Mesenchymal stem cell (in vitro differentiated cells and primary cell): ENCODE measurements at regions not wholly inside any gene's neighbourhood (a gene's known extent, or its start where the extent isn't known, plus 50 kb on each side); places are given as distances from the start of the nearest gene placed in this dataset.

Source experiments
- DNase-seq: peaks from one replicate; pipeline ENCODE4 v3.0.0-alpha.2; 2013
- H2AFZ ChIP-seq: one replicate; pipeline ENCODE4 v1.6.1; 2013; ENCODE audit warnings: low read depth, mild to moderate bottlenecking, control low read depth, inconsistent platforms, low read length, moderate library complexity
- H2AK5ac ChIP-seq: 2 replicates; pipeline ENCODE4 v1.6.1; 2013; ENCODE audit warnings: low read length, moderate library complexity, mild to moderate bottlenecking, inconsistent platforms; ENCODE audit not compliant: severe bottlenecking
- H2BK120ac ChIP-seq: one replicate; pipeline ENCODE4 v1.6.1; 2013; ENCODE audit warnings: low read depth, mild to moderate bottlenecking, inconsistent platforms, low read length, moderate library complexity
- H2BK12ac ChIP-seq, 2 experiments: one replicate each; pipeline ENCODE4 v1.6.1; 2013; ENCODE audit warnings: inconsistent platforms in 2 of 2, low read length in 2 of 2, mild to moderate bottlenecking in 2 of 2, moderate library complexity in 2 of 2, control low read depth in 1 of 2
- H2BK15ac ChIP-seq: one replicate; pipeline ENCODE4 v1.6.1; 2013; ENCODE audit warnings: mild to moderate bottlenecking, low read depth, inconsistent platforms; ENCODE audit not compliant: poor library complexity, severe bottlenecking
- H2BK5ac ChIP-seq: 2 replicates; pipeline ENCODE4 v1.6.1; 2013; ENCODE audit warnings: low read depth, mild to moderate bottlenecking, low read length, control low read depth, inconsistent platforms; ENCODE audit not compliant: poor library complexity, severe bottlenecking
- H3K14ac ChIP-seq, 2 experiments: one replicate each; pipeline ENCODE4 v1.6.1; 2013; ENCODE audit warnings: inconsistent platforms in 2 of 2, low read length in 2 of 2, control low read depth in 1 of 2, mild to moderate bottlenecking in 1 of 2, moderate library complexity in 1 of 2
- H3K18ac ChIP-seq, 2 experiments: one replicate each; pipeline ENCODE4 v1.6.1; 2013; ENCODE audit warnings: inconsistent platforms in 2 of 2, low read length in 2 of 2, control low read depth in 1 of 2, low read depth in 1 of 2, mild to moderate bottlenecking in 1 of 2
- H3K23ac ChIP-seq, 2 experiments: one replicate each; pipeline ENCODE4 v1.6.1; 2013; ENCODE audit warnings: inconsistent platforms in 2 of 2, low read length in 2 of 2, mild to moderate bottlenecking in 2 of 2, moderate library complexity in 2 of 2, control low read depth in 1 of 2
- H3K27ac ChIP-seq: 2 replicates; pipeline ENCODE4 v1.5.1; 2013; ENCODE audit warnings: mild to moderate bottlenecking, moderate library complexity, low read length, control low read depth, inconsistent platforms; ENCODE audit not compliant: poor library complexity, severe bottlenecking
- H3K27me3 ChIP-seq, 2 experiments: 2 replicates each; pipeline versions ENCODE4 v1.6.1 to v1.7.0; 2013; ENCODE audit warnings: low read length in 2 of 2, mild to moderate bottlenecking in 2 of 2, moderate library complexity in 2 of 2, control low read depth in 1 of 2, inconsistent platforms in 1 of 2; ENCODE audit not compliant: control insufficient read depth in 1 of 2, insufficient read depth in 1 of 2
- H3K36me3 ChIP-seq, 2 experiments: 2 replicates each; pipeline versions ENCODE4 v1.6.1 to v1.7.0; 2013; ENCODE audit warnings: low read length in 2 of 2, control low read depth in 1 of 2, inconsistent platforms in 1 of 2, low read depth in 1 of 2, mild to moderate bottlenecking in 1 of 2; ENCODE audit not compliant: insufficient read depth in 2 of 2, control insufficient read depth in 1 of 2
- H3K4ac ChIP-seq, 2 experiments: one replicate each; pipeline ENCODE4 v1.6.1; 2013; ENCODE audit warnings: inconsistent platforms in 2 of 2, low read length in 2 of 2, mild to moderate bottlenecking in 2 of 2, moderate library complexity in 2 of 2, control low read depth in 1 of 2, low read depth in 1 of 2
- H3K4me1 ChIP-seq: 2 replicates; pipeline ENCODE4 v1.6.1; 2013; ENCODE audit warnings: low read depth, low read length, control low read depth; ENCODE audit not compliant: control insufficient read depth, insufficient read depth
- H3K4me2 ChIP-seq: 2 replicates; pipeline ENCODE4 v1.6.1; 2013; ENCODE audit warnings: low read length, mild to moderate bottlenecking, inconsistent platforms; ENCODE audit not compliant: poor library complexity, severe bottlenecking
- H3K4me3 ChIP-seq, 2 experiments: 2 replicates each; pipeline versions ENCODE4 v1.5.1 to v1.7.0; 2013; ENCODE audit warnings: low read length in 2 of 2, mild to moderate bottlenecking in 2 of 2, control low read depth in 1 of 2, low read depth in 1 of 2; ENCODE audit not compliant: insufficient read depth in 1 of 2
- H3K79me1 ChIP-seq: replicated peaks from 2 replicates; pipeline ENCODE4 v1.6.1; 2013; ENCODE audit warnings: mild to moderate bottlenecking, control low read depth, low read length, inconsistent platforms; ENCODE audit not compliant: poor library complexity, severe bottlenecking
- H3K9ac ChIP-seq: 2 replicates; pipeline ENCODE4 v1.7.0; 2013; ENCODE audit warnings: mild to moderate bottlenecking, low read length, moderate library complexity
- H3K9me3 ChIP-seq: 2 replicates; pipeline ENCODE4 v1.7.0; 2013; ENCODE audit warnings: mild to moderate bottlenecking, low read length; ENCODE audit not compliant: control insufficient read depth
- H4K8ac ChIP-seq: one replicate; pipeline ENCODE4 v1.6.1; 2013; ENCODE audit warnings: inconsistent platforms, mild to moderate bottlenecking, low read length, moderate library complexity
- H4K91ac ChIP-seq: one replicate; pipeline ENCODE4 v1.6.1; 2013; ENCODE audit warnings: mild to moderate bottlenecking, low read length, inconsistent platforms
- WGBS: methylation state at CpG from one replicate; pipeline ENCODE4 v1.1.7; 2013; ENCODE audit warnings: mixed read lengths; 5-methylcytosine and 5-hydroxymethylcytosine counted together

GRCh38 chr14:21940887-21941856 lies 267.6 kb upstream of the OR4E1 start:
- Histone ChIP-seq H3K4me3 (no peak overlapping the region), H3K14ac (no peak overlapping the region), H2AFZ (no peak overlapping the region)

GRCh38 chr14:21939836-21940235 lies 266.2 kb upstream of the OR4E1 start:
- Histone ChIP-seq H3K4me1 (no peaks in the 10 kb centered on the region), H3K4me3 (no peak overlapping the region), H2BK15ac (no peak overlapping the region), H2BK5ac (no peak overlapping the region), H2BK12ac (no peak overlapping the region), H4K91ac (no peak overlapping the region), H2BK120ac (no peak overlapping the region), H3K36me3 (no peaks in the 10 kb centered on the region), H3K14ac (no peak overlapping the region), H3K27ac (no peak overlapping the region), H3K4me2 (no peak overlapping the region), H3K79me1 (no peaks in the 10 kb centered on the region), H3K18ac (no peak overlapping the region), H3K23ac (no peak overlapping the region), H3K9ac (no peak overlapping the region), H2AK5ac (no peak overlapping the region), H3K27me3 (no peaks in the 10 kb centered on the region), H3K9me3 (no peaks in the 10 kb centered on the region), H2AFZ (no peak overlapping the region), H3K4ac (no peak overlapping the region), H4K8ac (no peak overlapping the region)
- no CpG with 5 or more reads among the region's 1 CpG for WGBS
- no peak for DNase-seq

More at GRCh38 chr14:21940887-21941856, 267.6 kb upstream of the OR4E1 start:
- no peaks in the 10 kb centered on the region for H3K36me3 ChIP-seq
- H3K4ac ChIP-seq: no peak overlapping the region
- no peaks in the 10 kb centered on the region for H3K79me1 ChIP-seq
- no peak overlapping the region for H4K91ac ChIP-seq
- WGBS: 67% methylated on average over 7 of the region's 7 CpGs
- H3K4me2 ChIP-seq: no peak overlapping the region
- no peak overlapping the region for H3K9ac ChIP-seq
- no peak overlapping the region for H2BK12ac ChIP-seq
- no peak overlapping the region for H2BK15ac ChIP-seq
- no peak overlapping the region for H2AK5ac ChIP-seq
- H4K8ac ChIP-seq: no peak overlapping the region
- no peak overlapping the region for H3K23ac ChIP-seq
- H3K27ac ChIP-seq: no peak overlapping the region
- no peak overlapping the region for H2BK5ac ChIP-seq
- no peaks in the 10 kb centered on the region for H3K27me3 ChIP-seq
- no peak overlapping the region for H2BK120ac ChIP-seq
- no peaks in the 10 kb centered on the region for H3K9me3 ChIP-seq
- no peaks in the 10 kb centered on the region for H3K4me1 ChIP-seq
- H3K18ac ChIP-seq: no peak overlapping the region
- DNase-seq: peak; percentile 11

- H3K4me3 ChIP-seq: no peak overlapping the region
- H2BK15ac ChIP-seq: no peak overlapping the region
- H3K9me3 ChIP-seq: no peaks in the 10 kb centered on the region
- no peak for DNase-seq
- H4K8ac ChIP-seq: no peak overlapping the region
- no peaks in the 10 kb centered on the region for H3K4me1 ChIP-seq
- no peak overlapping the region for H3K4ac ChIP-seq
- no peak overlapping the region for H3K4me2 ChIP-seq
- no peak overlapping the region for H2BK5ac ChIP-seq
- H3K14ac ChIP-seq: no peak overlapping the region
- H2BK12ac ChIP-seq: no peak overlapping the region
- no peak overlapping the region for H3K9ac ChIP-seq
- H3K23ac ChIP-seq: no peak overlapping the region
- no peaks in the 10 kb centered on the region for H3K27me3 ChIP-seq
- no peak overlapping the region for H2BK120ac ChIP-seq
- no peak overlapping the region for H4K91ac ChIP-seq
- no peak overlapping the region for H3K27ac ChIP-seq
- no peaks in the 10 kb centered on the region for H3K79me1 ChIP-seq
- no peaks in the 10 kb centered on the region for H3K36me3 ChIP-seq
- H2AK5ac ChIP-seq: no peak overlapping the region
- no peak overlapping the region for H3K18ac ChIP-seq
- H2AFZ ChIP-seq: no peak overlapping the region
- WGBS: 69% methylated on average over 1 of the region's 2 CpGs
Measured at GRCh38 chr14:21937996-21938395, 264.4 kb upstream of the OR4E1 start.

- no peaks in the 10 kb centered on the region for H3K4me1 ChIP-seq
- H4K91ac ChIP-seq: no peak overlapping the region
- no peak overlapping the region for H3K4me2 ChIP-seq
- no peaks in the 10 kb centered on the region for H3K36me3 ChIP-seq
- H3K27ac ChIP-seq: no peak overlapping the region
- no peaks in the 10 kb centered on the region for H3K79me1 ChIP-seq
- no peak overlapping the region for H4K8ac ChIP-seq
- WGBS: no CpG with 5 or more reads among the region's 1 CpG
- no peak overlapping the region for H2AFZ ChIP-seq
- H3K4me3 ChIP-seq: no peak overlapping the region
- no peak overlapping the region for H3K18ac ChIP-seq
- no peak overlapping the region for H2BK12ac ChIP-seq
- no peak overlapping the region for H3K9ac ChIP-seq
- no peak overlapping the region for H3K23ac ChIP-seq
- H3K27me3 ChIP-seq: no peaks in the 10 kb centered on the region
- H2BK5ac ChIP-seq: no peak overlapping the region
- H3K14ac ChIP-seq: no peak overlapping the region
- DNase-seq: no peak
- H3K4ac ChIP-seq: no peak overlapping the region
- H2AK5ac ChIP-seq: no peak overlapping the region
- H3K9me3 ChIP-seq: no peaks in the 10 kb centered on the region
- H2BK15ac ChIP-seq: no peak overlapping the region
- H2BK120ac ChIP-seq: no peak overlapping the region
Measured at GRCh38 chr14:21933681-21934080, 260.1 kb upstream of the OR4E1 start.
